HPDE6-E6E7 (cell line): ENCODE measurements at regions not wholly inside any gene's neighbourhood (a gene's known extent, or its start where the extent isn't known, plus 50 kb on each side); places are given as distances from the start of the nearest gene placed in this dataset.
A peak's percentile ranks its signal among the peaks of the same experiment; 100 is the strongest.
"Not testable (repeated sequence)": the region's sequence is repeated elsewhere in the genome, so short reads cannot be mapped to it uniquely, and the experiment has no call there.

Source experiments
- DNase-seq: peaks from one replicate; pipeline ENCODE4 v3.0.0; 2011; ENCODE audit warnings: missing footprints; ENCODE audit errors: extremely low spot score

DNA sequence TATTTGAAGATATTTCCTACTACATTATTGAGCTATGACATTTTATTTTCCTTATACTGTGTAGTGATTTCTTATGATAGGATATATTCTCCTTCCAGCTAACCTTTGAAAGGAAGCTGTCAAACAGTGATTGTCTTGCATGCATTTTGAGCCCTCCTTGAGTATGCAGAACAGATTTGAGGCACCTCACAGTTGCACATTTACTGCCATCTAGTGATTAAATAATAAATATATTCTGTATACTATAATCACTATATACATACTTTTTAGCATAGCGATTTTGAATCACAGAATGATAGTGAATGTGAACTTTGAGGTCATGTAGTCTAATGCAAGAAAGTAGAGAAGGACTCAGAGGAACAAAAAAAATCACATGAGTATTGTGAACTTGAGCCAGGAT is 268.4 kb upstream of the CDH19 start:
- no peak for DNase-seq

DNA sequence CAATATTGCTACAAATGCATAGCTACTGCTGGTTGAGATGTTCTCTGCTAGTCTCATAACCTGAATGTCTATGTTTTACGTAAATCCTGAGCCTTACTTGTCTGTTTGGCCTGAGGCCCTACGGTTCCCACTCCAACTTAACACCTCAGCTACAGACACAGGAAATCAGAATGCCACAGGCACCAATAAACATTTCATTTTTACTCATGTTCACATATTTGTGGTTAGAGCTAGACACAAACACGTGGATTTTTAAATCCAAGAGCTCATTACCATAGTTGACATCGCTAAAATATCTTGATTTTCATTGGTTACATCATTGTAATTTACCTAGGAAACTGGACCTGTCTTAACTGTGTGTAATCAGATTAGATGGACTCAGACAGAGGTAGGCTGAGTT is 263.8 kb upstream of the CDH19 start:
- DNase-seq = peak; percentile 1

DNA sequence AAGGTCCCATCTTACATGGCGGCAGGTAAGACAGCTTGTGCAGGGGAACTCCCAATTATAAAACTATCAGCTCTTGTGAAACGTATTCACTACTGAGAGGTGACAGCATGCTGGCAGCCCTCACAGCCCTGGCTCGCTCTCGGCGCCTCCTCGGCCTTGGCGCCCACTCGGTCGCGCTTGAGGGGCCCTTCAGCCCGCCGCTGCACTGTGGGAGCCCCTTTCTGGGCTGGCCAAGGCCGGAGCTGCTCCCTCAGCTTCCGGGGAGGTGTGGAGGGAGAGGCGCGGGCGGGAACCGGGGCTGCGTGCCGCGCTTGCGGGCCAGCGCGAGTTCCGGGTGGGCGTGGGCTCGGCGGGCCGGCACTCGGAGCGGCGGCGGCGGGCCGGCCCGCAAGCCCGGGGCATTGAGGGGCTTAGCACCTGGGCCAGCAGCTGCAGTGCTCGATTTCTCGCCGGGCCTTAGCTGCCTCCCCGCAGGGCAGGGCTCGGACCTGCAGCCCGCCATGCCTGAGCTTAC is 262.6 kb upstream of the CDH19 start:
- DNase-seq = not testable (repeated sequence)

DNA sequence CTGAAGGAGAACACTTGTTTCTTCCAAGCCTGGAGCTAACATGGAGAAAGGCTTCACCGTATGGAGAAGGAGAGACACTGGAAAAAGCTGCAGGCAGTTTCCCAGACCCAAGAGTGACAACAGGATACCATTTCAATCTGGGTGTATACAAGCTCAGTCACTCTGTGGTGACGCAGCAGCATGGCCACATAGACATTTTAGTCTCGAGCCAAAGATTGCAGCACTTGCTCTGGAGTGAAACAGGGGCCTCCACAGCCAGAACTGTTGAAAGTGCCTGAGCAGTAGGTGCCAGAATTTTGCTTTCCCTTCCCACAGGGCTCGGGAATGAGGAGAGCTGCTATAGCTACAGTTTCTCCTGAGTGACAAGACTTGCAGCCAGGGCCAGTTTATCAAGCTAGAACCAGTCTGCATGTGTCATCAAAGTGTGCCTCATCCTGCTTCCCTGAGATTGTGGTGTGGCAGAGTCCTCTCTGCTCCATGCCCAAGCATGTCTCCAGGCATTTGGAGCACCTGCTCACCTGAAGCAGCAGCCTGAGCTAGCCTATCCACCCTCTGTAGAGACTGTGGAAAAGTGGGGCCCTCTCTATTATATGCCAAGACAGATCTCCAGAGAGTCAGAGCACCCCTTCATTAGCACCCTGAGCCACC is 234.6 kb upstream of the CDH19 start:
- peak; percentile 64 for DNase-seq

DNA sequence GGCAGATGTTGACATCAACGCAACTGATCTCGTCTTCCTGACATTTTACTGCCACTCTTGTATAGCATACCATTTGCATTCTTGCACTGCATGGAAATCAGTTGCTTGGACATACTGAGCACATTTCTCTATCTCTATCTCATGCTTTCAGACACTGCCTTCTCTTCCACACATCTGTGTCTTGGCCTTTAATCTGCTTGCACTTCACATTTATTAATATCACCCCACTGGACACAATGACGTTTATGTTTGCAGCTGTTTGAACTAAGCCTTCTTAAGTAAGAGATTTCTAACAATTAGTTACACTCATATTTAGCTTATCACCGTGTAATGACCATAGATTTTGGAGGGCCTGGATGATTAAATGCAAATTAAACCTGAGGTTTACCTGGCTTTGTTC is 229.8 kb upstream of the CDH19 start:
- no peak for DNase-seq

DNA sequence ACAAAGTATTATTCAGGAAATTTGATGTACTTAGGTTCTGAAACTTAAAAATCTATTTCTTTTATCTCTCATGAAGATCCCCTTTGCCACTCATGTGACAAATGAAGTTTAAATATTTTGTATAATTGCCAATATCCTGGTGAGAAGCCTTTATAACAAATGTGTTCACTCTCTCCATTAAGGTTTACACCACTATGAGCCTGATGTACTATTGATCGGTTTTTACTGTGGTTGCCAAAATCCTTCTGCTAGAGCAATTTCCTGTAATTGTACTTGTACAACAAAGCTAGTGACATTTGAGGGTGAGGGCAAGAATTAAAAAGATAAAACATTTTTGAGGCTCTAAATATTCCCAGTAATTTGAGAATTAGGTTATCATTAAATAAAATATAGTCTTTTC is 222.3 kb upstream of the CDH19 start:
- no peak for DNase-seq

DNA sequence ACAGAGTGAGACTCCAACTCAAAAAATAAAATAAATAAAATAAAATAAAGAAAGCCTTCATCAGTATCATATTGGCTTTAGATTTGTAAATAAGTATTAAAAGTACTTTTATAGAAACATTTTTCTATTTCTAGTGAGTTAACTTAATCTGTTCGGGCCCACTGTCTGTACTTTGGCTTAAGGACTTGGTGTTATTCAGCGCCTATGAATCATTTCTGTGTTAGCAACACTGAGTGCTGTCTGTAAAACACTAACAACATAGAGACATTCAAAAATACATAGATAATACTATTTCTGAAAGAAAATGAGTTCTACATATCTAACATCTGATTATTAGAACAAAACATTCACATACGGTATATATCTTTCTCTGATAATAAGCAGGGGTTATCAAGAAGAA is 221.5 kb upstream of the CDH19 start:
- no peak for DNase-seq

DNA sequence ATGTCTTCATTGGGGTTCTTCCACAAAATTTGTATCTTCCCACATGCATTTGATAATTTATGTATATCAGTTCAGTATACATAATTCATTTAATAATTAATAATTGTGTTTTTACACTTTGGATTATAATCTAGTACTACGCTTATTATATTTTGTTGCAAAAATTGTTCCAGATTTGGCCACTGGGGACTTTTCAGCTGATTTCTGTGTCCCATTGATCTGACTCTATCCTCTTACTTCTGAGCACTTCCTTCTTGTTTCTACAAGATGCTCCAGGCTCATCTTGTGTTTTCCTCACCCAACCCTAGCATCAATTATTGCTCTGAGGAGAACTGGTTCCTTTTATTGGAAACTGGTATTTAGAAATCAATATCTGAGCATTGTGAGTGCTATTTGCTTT is 215.3 kb upstream of the CDH19 start:
- no peak for DNase-seq

DNA sequence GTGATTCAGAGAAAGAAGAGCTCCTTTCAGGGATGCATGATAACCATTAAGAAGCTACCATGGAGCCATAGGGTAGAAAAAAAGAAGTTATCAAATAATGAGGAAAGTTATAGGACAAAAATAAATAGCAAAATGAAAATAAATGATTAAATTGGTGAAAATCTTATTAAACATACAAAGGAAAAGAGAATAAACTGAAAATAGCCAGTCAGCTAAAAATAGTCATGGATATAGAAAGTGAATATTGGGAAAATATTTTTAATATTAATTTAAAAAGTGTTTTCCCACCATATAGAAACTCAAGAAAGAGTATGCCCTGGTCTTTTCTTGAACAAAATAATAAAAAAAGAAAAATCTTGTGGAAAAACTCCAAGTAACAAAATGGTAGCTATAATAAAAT is 209.2 kb upstream of the CDH19 start:
- no peak for DNase-seq

DNA sequence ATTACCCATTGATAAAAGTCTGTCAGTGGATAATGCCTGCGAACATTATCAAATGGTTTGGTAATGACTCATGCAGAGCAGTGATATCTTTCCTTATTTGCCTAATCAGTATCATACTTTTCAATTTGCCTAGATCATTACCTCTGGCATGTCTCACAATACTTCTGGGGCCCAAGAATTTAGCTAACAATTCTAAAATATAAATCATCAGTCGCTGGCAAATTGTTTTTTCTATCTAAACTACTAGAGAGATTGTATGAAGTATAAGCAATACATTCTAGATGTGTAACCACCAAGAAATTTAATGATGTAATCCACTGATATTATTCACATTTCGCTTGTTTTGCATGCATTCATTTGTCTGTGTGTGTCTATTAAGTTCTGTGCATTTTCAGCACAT is 191.2 kb upstream of the CDH19 start:
- no peak for DNase-seq

DNA sequence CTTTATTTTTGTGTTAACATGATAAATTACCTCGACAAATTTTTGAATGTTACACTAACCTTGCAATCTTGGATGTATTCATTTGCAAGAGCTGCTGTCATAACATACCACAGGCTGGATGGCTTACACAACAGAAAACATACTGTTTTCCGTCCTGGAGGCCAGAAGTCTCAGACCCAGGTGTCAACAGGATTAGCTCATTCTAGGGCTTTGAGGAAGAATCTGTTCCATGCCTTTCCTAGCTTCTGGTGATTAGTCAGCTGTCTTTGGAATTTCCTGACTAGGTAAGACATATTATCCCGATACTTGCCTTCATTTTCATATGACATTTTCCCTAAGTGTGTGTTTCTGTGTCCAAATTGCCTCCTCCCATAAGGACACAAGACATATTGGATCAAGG is 188.6 kb upstream of the CDH19 start:
- no peak for DNase-seq

DNA sequence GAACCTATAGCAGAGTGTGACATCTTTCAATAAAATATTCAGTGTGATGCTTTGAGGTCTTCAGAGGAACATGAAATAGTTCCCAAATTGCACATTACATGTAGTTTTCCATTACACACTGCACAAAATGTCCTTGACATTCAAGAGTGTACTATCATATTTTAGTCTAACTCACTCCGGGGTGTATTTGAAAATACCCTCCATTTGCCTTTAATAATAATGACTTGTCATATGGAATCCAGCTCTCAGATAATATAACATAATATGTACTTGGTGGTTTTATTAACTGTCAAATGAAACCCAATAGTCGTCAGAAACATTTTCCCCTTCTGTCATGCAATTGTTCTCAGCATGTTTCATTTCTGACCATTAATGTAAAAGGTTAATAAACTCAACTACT is 176.7 kb upstream of the CDH19 start:
- no peak for DNase-seq

DNA sequence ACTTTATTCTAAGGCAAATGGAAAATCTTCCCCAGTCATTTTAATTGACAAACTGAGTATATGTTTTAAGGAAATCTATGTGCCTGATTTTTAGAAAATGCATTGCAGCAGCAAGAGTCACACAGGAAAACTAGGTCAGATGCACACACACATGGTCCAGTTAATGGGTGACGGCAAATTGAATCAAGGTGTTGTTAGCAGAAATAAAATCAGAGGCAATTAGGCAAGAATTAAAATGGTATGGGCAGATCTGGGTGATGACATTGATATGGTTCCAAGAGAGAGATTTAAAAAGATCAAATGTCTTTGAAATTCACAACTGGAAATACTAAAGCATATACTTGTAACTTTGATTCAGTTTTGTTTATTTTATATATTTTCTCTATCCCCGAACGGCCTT is 174.2 kb upstream of the CDH19 start:
- DNase-seq = no peak

DNA sequence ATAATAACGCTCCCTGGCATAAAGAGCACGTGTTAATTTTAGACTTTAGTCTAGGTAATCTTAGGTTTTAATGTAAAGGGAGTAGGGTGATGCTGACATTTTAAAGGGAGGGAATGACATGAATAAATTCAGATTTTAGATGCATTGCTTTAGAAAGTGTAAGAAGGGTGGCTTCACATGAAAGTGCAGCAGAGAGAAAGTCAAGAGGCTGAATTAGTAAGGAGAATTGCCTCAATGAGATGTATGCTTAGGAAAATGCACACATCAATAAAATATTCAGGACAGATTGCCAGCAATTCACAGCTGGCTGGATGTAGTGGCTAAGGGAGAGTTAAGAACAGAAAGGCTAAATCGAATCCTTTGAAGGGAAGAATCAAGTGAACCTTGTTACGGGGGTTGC is 165.5 kb upstream of the CDH19 start:
- no peak for DNase-seq

DNA sequence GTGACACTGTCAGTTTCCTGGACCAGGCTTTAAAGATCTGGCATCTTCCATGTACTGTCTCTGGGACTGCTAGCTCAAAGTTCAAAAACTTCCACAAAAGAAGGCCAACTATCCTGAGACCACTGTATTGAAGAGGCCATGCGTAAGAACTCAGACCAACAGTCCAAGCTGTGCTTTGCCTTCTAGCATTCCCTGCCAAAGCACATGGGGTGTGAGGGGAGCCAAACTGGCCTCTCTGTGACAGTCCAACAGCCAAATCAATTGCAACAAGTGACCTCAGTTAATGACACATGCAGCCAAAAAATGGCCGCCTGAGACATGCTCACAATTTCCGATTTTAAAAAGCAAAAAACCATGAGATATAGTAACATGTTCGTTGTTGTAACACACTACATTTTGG is 160.3 kb upstream of the CDH19 start:
- no peak for DNase-seq

DNA sequence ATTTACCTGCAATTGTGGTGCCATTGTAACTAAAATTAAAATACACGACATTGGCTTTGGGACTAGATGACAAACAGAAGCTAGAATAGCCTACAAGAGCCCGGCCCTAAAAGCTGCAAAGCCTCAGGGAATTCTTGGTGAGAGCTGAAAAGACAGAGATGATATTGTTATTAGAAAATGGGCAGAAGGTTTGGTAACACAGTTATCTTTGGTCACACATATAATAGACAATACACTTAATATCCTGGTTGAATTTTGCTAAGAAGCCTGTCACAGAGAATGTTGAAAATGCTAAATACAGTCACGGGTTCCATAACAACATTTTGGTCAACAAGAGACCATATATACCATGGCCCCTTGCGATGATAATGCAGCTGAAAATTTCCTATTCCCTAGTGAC is 157.3 kb upstream of the CDH19 start:
- no peak for DNase-seq

DNA sequence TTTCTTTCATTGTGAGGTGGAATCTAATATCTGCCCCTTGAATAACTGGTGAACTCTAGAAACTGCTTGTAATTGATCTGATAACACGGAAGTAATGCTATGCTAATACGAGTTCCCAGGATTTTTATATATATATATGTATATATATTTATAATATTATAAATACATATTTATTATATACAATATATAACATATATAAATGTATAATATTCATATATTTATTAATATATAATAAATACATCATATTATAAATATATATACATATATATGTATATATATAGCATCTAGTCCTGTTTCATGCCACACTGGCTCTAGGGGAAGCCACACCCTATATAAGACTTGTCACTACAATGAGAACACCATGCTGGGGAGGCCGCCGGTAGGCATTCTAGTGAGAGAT is 156.7 kb upstream of the CDH19 start:
- no peak for DNase-seq

DNA sequence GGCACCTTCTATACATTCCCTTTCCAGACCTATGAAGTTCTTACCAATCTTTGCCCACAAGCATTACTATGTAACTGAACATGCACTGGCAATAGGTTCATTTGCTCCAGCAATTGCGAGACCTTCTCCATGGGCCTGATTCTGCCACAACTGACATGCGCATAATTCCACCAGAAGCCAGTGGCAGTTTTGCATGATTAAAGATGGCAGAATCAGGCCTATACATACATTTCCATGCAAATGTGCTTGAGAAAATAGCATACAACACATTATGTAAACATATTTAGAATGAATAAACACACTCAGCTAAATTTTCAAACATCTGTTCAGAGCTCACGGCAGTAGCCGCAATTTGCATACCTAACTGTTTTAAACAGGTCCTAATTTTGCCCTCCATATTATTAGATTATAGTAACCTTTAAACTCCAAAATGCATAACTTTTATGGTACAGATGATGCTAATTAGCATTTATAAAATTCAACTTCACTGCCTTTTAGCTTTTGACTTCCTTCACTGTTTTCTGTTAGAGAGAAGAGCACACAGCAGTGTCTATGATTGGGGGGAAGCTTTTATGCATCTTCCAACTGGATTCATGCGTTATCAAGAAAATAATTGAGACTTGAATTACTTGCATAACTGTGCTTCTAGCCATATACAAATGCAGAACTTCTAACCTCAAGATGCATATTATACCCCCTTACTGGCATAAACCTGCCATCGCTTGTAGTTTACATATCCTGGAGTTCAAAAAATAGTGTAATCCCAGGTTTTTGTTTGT is 155.3 kb upstream of the CDH19 start:
- no peak for DNase-seq

DNA sequence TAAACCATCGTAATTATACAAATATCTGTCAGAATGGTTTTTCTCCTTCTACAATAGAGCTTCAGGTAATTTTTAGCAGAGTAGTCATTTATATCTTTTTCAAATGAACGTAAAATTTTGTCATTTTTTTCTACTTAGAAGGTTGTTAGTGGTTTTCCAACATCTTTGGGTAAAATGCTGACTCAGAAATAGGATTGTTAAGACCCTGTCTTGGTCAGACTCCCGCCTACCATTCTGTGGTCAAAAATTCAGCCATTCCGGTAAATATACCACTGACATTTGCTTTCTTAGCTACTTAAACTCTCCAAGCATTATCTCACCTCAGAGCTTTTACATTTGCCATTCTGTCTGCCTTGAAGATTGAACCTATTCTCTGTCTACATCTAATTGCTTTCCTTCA is 154.1 kb upstream of the CDH19 start:
- no peak for DNase-seq

DNA sequence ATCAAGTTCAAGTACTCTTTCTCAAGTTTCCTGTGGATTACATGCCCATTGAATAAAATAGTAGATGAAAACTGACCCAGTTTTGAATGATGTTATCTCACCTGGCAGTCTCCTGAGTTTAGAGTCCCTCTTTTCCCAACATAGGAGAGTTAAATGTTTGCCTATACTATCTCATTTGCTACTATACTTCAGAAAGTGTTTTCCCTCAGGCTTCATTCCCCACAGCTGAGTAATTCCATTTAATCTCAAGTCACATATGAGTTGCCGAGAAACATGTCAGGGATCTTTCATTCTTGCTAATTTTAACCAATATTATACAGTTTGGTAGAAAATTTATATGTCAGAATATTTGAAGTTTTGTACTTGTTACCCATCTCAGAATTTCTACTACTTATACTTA is 150.4 kb upstream of the CDH19 start:
- DNase-seq = no peak

DNA sequence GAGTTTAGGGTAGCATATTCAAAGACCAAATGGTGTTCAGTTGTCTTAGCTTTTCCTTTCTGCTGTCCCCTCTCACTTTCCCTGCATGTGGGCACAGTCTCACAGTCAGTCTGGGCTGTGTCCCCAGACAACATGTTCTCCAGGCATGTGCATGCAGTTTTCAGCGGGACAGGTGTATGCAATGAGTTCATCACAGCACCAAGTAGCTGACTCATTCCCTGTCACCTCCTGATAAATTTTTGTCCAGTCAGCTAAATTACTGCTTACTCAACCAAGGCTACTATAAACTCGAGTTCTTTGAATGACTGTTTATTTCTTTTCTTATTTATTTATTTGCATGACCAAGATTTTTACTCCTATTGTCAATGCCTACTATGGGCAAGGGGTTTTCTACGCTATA is 148.8 kb upstream of the CDH19 start:
- DNase-seq = peak; percentile 25

DNA sequence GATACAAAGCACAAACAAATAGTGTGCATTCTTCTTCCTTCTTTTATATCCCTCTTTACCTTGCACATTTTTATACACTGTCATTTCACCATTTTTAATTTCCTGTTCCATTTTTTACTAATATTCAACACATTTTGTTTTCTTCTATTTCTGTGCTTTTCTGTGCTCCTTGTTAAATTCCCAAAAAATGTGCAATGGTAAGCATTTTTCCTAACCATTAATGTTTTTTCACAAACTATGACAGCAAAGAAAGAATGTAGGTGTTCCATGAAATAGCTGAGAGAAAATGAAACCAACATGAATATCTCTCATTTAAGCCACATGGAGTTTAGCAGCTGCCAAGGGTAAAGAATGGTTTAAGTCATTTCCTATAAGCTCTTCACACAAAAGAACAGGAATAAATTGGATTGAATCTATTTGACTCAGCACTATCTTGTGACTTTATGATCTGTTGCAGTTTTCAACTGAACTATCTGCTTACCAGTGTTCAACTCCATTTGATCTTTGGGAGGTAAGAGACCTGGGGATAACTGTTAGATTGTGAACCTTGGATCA is 145.7 kb upstream of the CDH19 start:
- DNase-seq = no peak

DNA sequence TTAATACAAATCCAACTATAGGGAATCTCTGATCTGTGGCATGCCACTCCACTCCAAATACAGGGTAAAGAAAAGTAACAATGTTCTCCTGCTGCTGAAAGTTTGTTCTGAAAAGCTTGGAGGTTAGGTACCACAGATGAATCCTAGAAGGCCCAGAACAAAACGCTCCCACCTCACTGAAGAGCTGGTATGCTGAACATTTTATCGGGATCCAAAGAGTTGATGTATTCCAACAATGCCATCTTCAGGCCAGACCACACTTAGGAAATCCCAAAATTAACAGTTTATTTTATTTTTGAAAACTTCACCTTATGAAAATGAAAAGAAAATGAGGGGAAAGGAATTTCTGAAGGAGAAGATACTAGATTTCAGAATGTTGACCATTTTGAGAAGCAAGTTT is 145.1 kb upstream of the CDH19 start:
- DNase-seq = no peak
